Immature natural killer cell (primary cell): ENCODE measurements at regions not wholly inside any gene's neighbourhood (a gene's known extent, or its start where the extent isn't known, plus 50 kb on each side); places are given as distances from the start of the nearest gene placed in this dataset.

Source experiments
- DNase-seq, 3 donors: peaks; one replicate each; pipeline ENCODE4 v3.0.0; 2022; ENCODE audit warnings: mixed read lengths in 1 of 3
- H3K27ac Mint-ChIP-seq, 6 donors: one replicate each; pipeline ENCODE4 v1.8.0; 2020; ENCODE audit warnings: mixed read lengths in 6 of 6, mild to moderate bottlenecking in 5 of 6, inconsistent platforms in 4 of 6, moderate library complexity in 3 of 6
- H3K27me3 Mint-ChIP-seq, 3 donors: one replicate each; pipeline ENCODE4 v1.8.0; 2020 to 2021; ENCODE audit warnings: low read depth in 3 of 3, mild to moderate bottlenecking in 3 of 3, mixed read lengths in 3 of 3, moderate library complexity in 3 of 3, inconsistent platforms in 1 of 3
- H3K36me3 Mint-ChIP-seq, 3 donors: one replicate each; pipeline ENCODE4 v1.8.0; 2020; ENCODE audit warnings: mixed read lengths in 3 of 3, inconsistent platforms in 2 of 3, mild to moderate bottlenecking in 2 of 3
- H3K4me1 Mint-ChIP-seq, 2 donors: one replicate each; pipeline ENCODE4 v1.8.0; 2020; ENCODE audit warnings: inconsistent platforms in 2 of 2, mild to moderate bottlenecking in 2 of 2, mixed read lengths in 2 of 2, moderate library complexity in 1 of 2
- H3K4me3 Mint-ChIP-seq, 5 donors: one replicate each; pipeline ENCODE4 v1.8.0; 2020; ENCODE audit warnings: mild to moderate bottlenecking in 5 of 5, mixed read lengths in 5 of 5, inconsistent platforms in 3 of 5, moderate library complexity in 3 of 5
- H3K9me3 Mint-ChIP-seq, 6 donors: one replicate each; pipeline ENCODE4 v1.8.0; 2020; ENCODE audit warnings: mild to moderate bottlenecking in 6 of 6, mixed read lengths in 6 of 6, inconsistent platforms in 4 of 6, moderate library complexity in 3 of 6

GRCh38 chr12:113649256-113649830 is 177.7 kb upstream of the LHX5 start:
- DNase-seq, result no peak
- H3K4me1 Mint-ChIP-seq, result no peaks in the 10 kb centered on the region

GRCh38 chr12:113647048-113647447 is 175.4 kb upstream of the LHX5 start:
- no peak overlapping the region for H3K27ac Mint-ChIP-seq
- H3K27me3 Mint-ChIP-seq, result peaks cover 7 to 14% (median 8%) of the 10 kb centered on the region in 3 donors
- no peaks in the 10 kb centered on the region for H3K4me1 Mint-ChIP-seq
- H3K36me3 Mint-ChIP-seq, result no peaks in the 10 kb centered on the region
- DNase-seq, result no peak
- no peak overlapping the region for H3K4me3 Mint-ChIP-seq
- peaks cover 0 to 3% (median 0%) of the 10 kb centered on the region in 6 donors for H3K9me3 Mint-ChIP-seq

More at GRCh38 chr12:113649256-113649830, 177.7 kb upstream of the LHX5 start:
- no peak overlapping the region for H3K27ac Mint-ChIP-seq
- H3K4me3 Mint-ChIP-seq, result no peak overlapping the region
- H3K9me3 Mint-ChIP-seq, result peaks cover 0 to 3% (median 0%) of the 10 kb centered on the region in 6 donors
- H3K36me3 Mint-ChIP-seq, result no peaks in the 10 kb centered on the region
- peaks cover 6 to 14% (median 8%) of the 10 kb centered on the region in 3 donors for H3K27me3 Mint-ChIP-seq

- Mint-ChIP-seq H3K27me3 (peaks cover 8 to 17% (median 8%) of the 10 kb centered on the region in 3 donors), H3K27ac (no peak overlapping the region)
Observed at GRCh38 chr12:113645603-113646002, 173.9 kb upstream of the LHX5 start.

DNA sequence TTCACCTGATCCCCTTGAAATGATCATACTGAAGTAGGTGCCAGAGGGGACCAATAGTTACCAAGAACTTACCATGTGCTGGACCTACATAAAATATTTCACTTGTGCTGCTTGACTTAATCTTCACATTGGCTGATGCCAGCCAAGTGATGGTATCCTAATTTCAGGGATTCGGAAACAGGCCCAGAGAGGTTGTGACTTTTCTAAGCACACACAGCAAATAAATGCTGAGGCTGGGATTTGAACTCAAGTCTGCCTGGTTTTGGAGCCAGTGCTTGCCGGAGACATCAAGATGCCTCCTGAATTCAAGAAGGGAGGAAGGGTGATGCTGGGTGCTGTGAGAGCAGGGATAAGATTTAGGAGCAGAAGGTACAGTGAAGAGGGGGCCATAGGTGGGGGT is 173.5 kb upstream of the LHX5 start:
- H3K4me3 Mint-ChIP-seq, result no peak overlapping the region
- H3K9me3 Mint-ChIP-seq, result no peaks in the 10 kb centered on the region
- no peaks in the 10 kb centered on the region for H3K36me3 Mint-ChIP-seq
- DNase-seq, result no peak
- peaks cover 6 to 17% (median 7%) of the 10 kb centered on the region in 3 donors for H3K27me3 Mint-ChIP-seq
- no peaks in the 10 kb centered on the region for H3K4me1 Mint-ChIP-seq
- no peak overlapping the region for H3K27ac Mint-ChIP-seq

More at GRCh38 chr12:113645603-113646002, 173.9 kb upstream of the LHX5 start:
- Mint-ChIP-seq H3K9me3 (no peaks in the 10 kb centered on the region), H3K36me3 (no peaks in the 10 kb centered on the region), H3K4me3 (no peak overlapping the region), H3K4me1 (no peaks in the 10 kb centered on the region)
- DNase-seq, result no peak

GRCh38 chr12:113643177-113643974 is 171.7 kb upstream of the LHX5 start:
- peaks cover 5 to 18% (median 10%) of the 10 kb centered on the region in 3 donors for H3K27me3 Mint-ChIP-seq
- H3K9me3 Mint-ChIP-seq, result peaks cover 0 to 1% (median 0%) of the 10 kb centered on the region in 6 donors
- H3K27ac Mint-ChIP-seq, result no peak overlapping the region
- H3K36me3 Mint-ChIP-seq, result no peaks in the 10 kb centered on the region
- no peak for DNase-seq
- no peak overlapping the region for H3K4me3 Mint-ChIP-seq
- H3K4me1 Mint-ChIP-seq, result no peaks in the 10 kb centered on the region

DNA sequence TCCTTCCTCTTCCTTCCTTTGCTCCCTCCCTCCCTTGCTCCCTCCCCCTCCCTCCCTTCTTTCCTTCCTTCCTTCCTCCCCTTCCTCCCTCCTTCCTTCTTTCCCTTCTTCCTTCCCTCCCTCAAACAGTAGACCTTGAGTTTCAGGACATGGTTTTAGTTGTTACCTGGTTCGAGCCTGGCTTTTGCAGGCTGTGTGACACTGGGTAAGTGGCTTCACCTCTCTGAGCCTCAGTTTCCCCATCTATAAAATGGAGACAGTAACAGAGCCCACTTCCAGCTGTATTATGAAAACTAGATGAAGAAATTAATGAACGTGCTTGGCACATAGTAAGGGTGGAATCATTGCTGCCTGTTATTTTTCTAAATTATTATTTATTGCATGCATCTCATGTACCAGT is 171.0 kb upstream of the LHX5 start:
- peaks cover 0 to 1% (median 0%) of the 10 kb centered on the region in 6 donors for H3K9me3 Mint-ChIP-seq
- no peaks in the 10 kb centered on the region for H3K36me3 Mint-ChIP-seq
- peaks cover 3 to 18% (median 9%) of the 10 kb centered on the region in 3 donors for H3K27me3 Mint-ChIP-seq
- DNase-seq, result no peak
- no peaks in the 10 kb centered on the region for H3K4me1 Mint-ChIP-seq
- H3K27ac Mint-ChIP-seq, result no peak overlapping the region
- H3K4me3 Mint-ChIP-seq, result no peak overlapping the region

GRCh38 chr12:113642216-113642615 is 170.5 kb upstream of the LHX5 start:
- Mint-ChIP-seq H3K36me3 (no peaks in the 10 kb centered on the region), H3K4me3 (no peak overlapping the region), H3K4me1 (no peaks in the 10 kb centered on the region), H3K9me3 (peaks cover 0 to 1% (median 0%) of the 10 kb centered on the region in 6 donors), H3K27ac (no peak overlapping the region), H3K27me3 (peaks cover 3 to 19% (median 9%) of the 10 kb centered on the region in 3 donors)
- DNase-seq, result no peak

- Mint-ChIP-seq H3K27ac (no peak overlapping the region), H3K36me3 (no peaks in the 10 kb centered on the region), H3K4me3 (no peak overlapping the region), H3K4me1 (no peaks in the 10 kb centered on the region), H3K27me3 (peaks cover 3 to 19% (median 9%) of the 10 kb centered on the region in 3 donors), H3K9me3 (peaks cover 0 to 1% (median 0%) of the 10 kb centered on the region in 6 donors)
- no peak for DNase-seq
Observed at GRCh38 chr12:113641426-113642030, 169.9 kb upstream of the LHX5 start.

GRCh38 chr12:113640837-113641236 is 169.2 kb upstream of the LHX5 start:
- no peaks in the 10 kb centered on the region for H3K4me1 Mint-ChIP-seq
- H3K9me3 Mint-ChIP-seq, result peaks cover 0 to 1% (median 0%) of the 10 kb centered on the region in 6 donors
- DNase-seq, result no peak
- no peak overlapping the region for H3K27ac Mint-ChIP-seq
- H3K4me3 Mint-ChIP-seq, result no peak overlapping the region
- H3K27me3 Mint-ChIP-seq, result peaks cover 2 to 19% (median 9%) of the 10 kb centered on the region in 3 donors
- H3K36me3 Mint-ChIP-seq, result no peaks in the 10 kb centered on the region

DNA sequence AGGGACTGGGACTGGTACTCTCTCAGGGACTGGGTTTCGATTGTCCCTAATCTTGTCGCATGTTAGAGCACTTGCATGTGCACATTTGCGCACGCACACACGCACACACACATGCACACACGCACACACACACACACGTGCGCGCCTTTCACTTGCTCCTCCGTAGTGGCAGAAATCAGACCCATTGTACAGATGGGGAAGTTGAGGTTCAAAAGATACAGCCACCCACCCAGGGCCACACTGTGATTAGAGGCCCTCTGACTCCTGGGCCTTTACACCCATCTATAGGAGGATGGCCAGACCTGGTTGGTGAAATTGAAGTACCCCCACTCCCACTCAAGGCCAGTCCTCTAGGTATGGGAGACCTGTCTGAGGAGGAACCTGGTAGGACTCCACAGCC is 167.8 kb upstream of the LHX5 start:
- H3K27ac Mint-ChIP-seq, result no peak overlapping the region
- H3K4me3 Mint-ChIP-seq, result no peak overlapping the region
- peaks cover 2 to 19% (median 9%) of the 10 kb centered on the region in 3 donors for H3K27me3 Mint-ChIP-seq
- peaks cover 0 to 1% (median 0%) of the 10 kb centered on the region in 6 donors for H3K9me3 Mint-ChIP-seq
- no peak for DNase-seq
- no peaks in the 10 kb centered on the region for H3K4me1 Mint-ChIP-seq
- no peaks in the 10 kb centered on the region for H3K36me3 Mint-ChIP-seq

DNA sequence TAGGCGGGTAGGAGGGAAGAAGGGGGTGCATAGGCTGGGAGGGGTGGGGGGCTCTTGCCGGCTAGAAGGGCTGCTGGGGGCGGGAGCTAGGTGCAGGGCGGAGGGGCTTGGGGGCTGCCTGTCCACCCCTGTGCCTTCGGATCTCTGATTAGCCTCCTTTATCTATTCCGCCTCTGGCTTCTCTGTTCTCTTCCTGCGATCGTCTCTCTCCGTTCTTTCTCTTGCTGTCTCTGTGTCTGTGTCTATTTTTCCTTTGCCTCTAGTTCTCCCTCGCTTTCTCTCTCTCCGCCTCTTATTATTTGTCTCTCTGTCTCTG is 166.7 kb upstream of the LHX5 start:
- Mint-ChIP-seq H3K9me3 (peaks cover 0 to 1% (median 0%) of the 10 kb centered on the region in 6 donors), H3K4me3 (no peak overlapping the region), H3K4me1 (no peaks in the 10 kb centered on the region), H3K27me3 (peaks cover 2 to 19% (median 6%) of the 10 kb centered on the region in 3 donors), H3K36me3 (no peaks in the 10 kb centered on the region), H3K27ac (no peak overlapping the region)
- DNase-seq, result no peak

- Mint-ChIP-seq H3K27ac (no peak overlapping the region), H3K4me3 (no peak overlapping the region), H3K27me3 (peaks cover 4 to 15% (median 7%) of the 10 kb centered on the region in 3 donors), H3K9me3 (peaks cover 1 to 11% (median 3%) of the 10 kb centered on the region in 6 donors), H3K36me3 (no peaks in the 10 kb centered on the region), H3K4me1 (no peaks in the 10 kb centered on the region)
- no peak for DNase-seq
Observed at GRCh38 chr12:113634982-113635381, 163.3 kb upstream of the LHX5 start.

- Mint-ChIP-seq H3K4me3 (no peak overlapping the region), H3K27ac (no peak overlapping the region), H3K27me3 (peaks cover 6 to 15% (median 7%) of the 10 kb centered on the region in 3 donors), H3K36me3 (no peaks in the 10 kb centered on the region), H3K9me3 (peaks cover 1 to 15% (median 3%) of the 10 kb centered on the region in 6 donors), H3K4me1 (no peaks in the 10 kb centered on the region)
- DNase-seq, result no peak
Observed at GRCh38 chr12:113634474-113634873, 162.8 kb upstream of the LHX5 start.

DNA sequence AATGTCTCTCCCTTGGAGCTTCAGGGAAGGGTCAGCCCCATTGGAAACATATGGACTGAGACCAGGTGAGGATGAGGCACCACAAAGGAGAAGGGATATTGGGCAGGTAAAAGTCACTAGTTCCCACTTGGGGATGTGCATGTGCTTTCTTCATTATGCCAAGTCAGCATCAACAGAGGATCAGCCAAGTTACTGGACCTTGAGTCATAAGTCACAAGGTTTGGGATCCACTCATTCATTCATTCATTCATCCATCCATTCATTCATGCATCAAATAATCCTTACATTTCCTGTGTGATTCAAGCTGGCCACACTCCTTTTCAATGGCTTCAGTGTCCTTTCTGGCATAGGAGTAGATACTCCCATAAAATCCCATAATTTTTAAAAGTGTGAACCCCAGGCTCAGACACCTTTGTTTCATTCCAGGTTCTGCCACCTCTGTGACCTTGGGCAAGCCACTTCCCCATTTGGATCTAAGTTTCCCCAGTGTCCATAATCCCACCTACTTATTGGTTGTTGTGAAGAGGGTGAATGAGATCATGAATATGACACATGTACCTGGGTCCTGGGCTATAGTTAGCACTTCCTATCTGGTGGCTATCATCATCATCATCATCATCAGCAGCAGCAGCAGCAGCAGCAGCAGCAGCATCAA is 162.1 kb upstream of the LHX5 start:
- H3K4me3 Mint-ChIP-seq, result no peak overlapping the region
- H3K9me3 Mint-ChIP-seq, result peaks cover 1 to 17% (median 3%) of the 10 kb centered on the region in 6 donors
- no peaks in the 10 kb centered on the region for H3K36me3 Mint-ChIP-seq
- H3K27ac Mint-ChIP-seq, result no peak overlapping the region
- no peaks in the 10 kb centered on the region for H3K4me1 Mint-ChIP-seq
- H3K27me3 Mint-ChIP-seq, result peaks cover 3 to 10% (median 7%) of the 10 kb centered on the region in 3 donors
- DNase-seq, result no peak
